ENCODE measurements at regions not wholly inside any gene's neighbourhood (a gene's known extent, or its start where the extent isn't known, plus 50 kb on each side); places are given as distances from the start of the nearest gene placed in this dataset.

- no peaks in the 10 kb centered on the region for H4K20me1 ChIP-seq (ENCODE audit: low read length)
- H2AFZ ChIP-seq (ENCODE audit: low read length), result no peak overlapping the region
- no peak for TF ChIP-seq EZH2phosphoT487 (IDR thresholded peaks at IDR 0.05; ENCODE audit: borderline replicate concordance, low read length)
- TF ChIP-seq EZH2 (IDR thresholded peaks at IDR 0.05; ENCODE audit: low read length, unreplicated experiment), result no peak
- TF ChIP-seq CTCF (conservative IDR thresholded peaks at IDR 0.05; ENCODE audit: low read depth, low read length), result no peak
- no peaks in the 10 kb centered on the region for H3K27me3 ChIP-seq (ENCODE audit: low read length)
- no peaks in the 10 kb centered on the region for H3K36me3 ChIP-seq (ENCODE audit: low read depth, low read length)
- no TSS peak for BruUV-seq (replicated peaks)
- intact Hi-C loops (cut with micrococcal nuclease), result loop anchor here (2.0 kb wide), 2 partner anchors 73 to 115 kb away; no protein-coding TSS in a partner anchor
- H3K4me1 ChIP-seq (ENCODE audit: insufficient read depth, low read length), result peaks cover 68% of the 10 kb centered on the region
- no peaks in the 10 kb centered on the region for H3K9me3 ChIP-seq (ENCODE audit: low read length)
- peak overlapping the region; percentile 20 for H3K4me2 ChIP-seq (ENCODE audit: low read length)
- peaks cover 13% of the 10 kb centered on the region for H3F3A ChIP-seq (ENCODE audit: low read length, unreplicated experiment)
- no peak overlapping the region for H3K4me3 ChIP-seq (ENCODE audit: low read length)
- no peaks in the 10 kb centered on the region for H3K79me2 ChIP-seq (ENCODE audit: low read length)
- DNase-seq (peak; percentile 65), ATAC-seq (peak; percentile 12)
- ChIA-PET POLR2A (ENCODE audit: unreplicated experiment) (interaction anchor here (0.7 to 1.1 kb wide), 3 partner anchors 113 to 480 kb away, joined by 3 to 14 read pairs (median 4); partner anchors contain the start of gene RALGPS2), CTCF (interaction anchor here (0.7 kb wide), 1 partner anchor 39 kb away, joined by 4 read pairs; no protein-coding TSS in a partner anchor)
- peak overlapping the region; percentile 54; the same call in 1 of the 2 replicates for H3K9ac ChIP-seq (ENCODE audit: low read length)
- peak overlapping the region; percentile 97 for H3K27ac ChIP-seq (ENCODE audit: low read length)
- no peaks in the 10 kb centered on the region for H3K9me2 ChIP-seq (replicated peaks; ENCODE audit: low read length)
Observed at GRCh38 chr1:178612261-178612660, 99.4 kb downstream of the TEX35 start.

GRCh38 chr1:178613271-178613945, 100.5 kb downstream of the TEX35 start:
- no TSS peak for BruUV-seq (replicated peaks)
- Histone ChIP-seq H3K4me3 (ENCODE audit: low read length) (no peak overlapping the region), H3K9me3 (ENCODE audit: low read length) (no peaks in the 10 kb centered on the region), H2AFZ (ENCODE audit: low read length) (no peak overlapping the region), H3K9me2 (replicated peaks; ENCODE audit: low read length) (no peaks in the 10 kb centered on the region), H3K36me3 (ENCODE audit: low read depth, low read length) (no peaks in the 10 kb centered on the region), H3K4me2 (ENCODE audit: low read length) (no peak overlapping the region), H3K9ac (ENCODE audit: low read length) (no peak overlapping the region; the same call in 1 of the 2 replicates), H3K27ac (ENCODE audit: low read length) (peak overlapping the region; percentile 89), H3K27me3 (ENCODE audit: low read length) (no peaks in the 10 kb centered on the region), H4K20me1 (ENCODE audit: low read length) (no peaks in the 10 kb centered on the region), H3K79me2 (ENCODE audit: low read length) (no peaks in the 10 kb centered on the region), H3K4me1 (ENCODE audit: insufficient read depth, low read length) (peaks cover 58% of the 10 kb centered on the region), H3F3A (ENCODE audit: low read length, unreplicated experiment) (peaks cover 13% of the 10 kb centered on the region)
- POLR2A ChIA-PET (ENCODE audit: unreplicated experiment), result no interaction called here
- intact Hi-C loops (cut with micrococcal nuclease), result loop anchor here (2.0 kb wide), 2 partner anchors 71 to 113 kb away; no protein-coding TSS in a partner anchor
- DNase-seq (no peak), ATAC-seq (no peak)
- CTCF ChIA-PET, result no interaction called here
- TF ChIP-seq EZH2phosphoT487 (IDR thresholded peaks at IDR 0.05; ENCODE audit: borderline replicate concordance, low read length) (no peak), EZH2 (IDR thresholded peaks at IDR 0.05; ENCODE audit: low read length, unreplicated experiment) (no peak), CTCF (conservative IDR thresholded peaks at IDR 0.05; ENCODE audit: low read depth, low read length) (no peak)

GRCh38 chr1:178614286-178614685, 101.4 kb downstream of the TEX35 start:
- Histone ChIP-seq H3F3A (ENCODE audit: low read length, unreplicated experiment) (peaks cover 10% of the 10 kb centered on the region), H3K36me3 (ENCODE audit: low read depth, low read length) (no peaks in the 10 kb centered on the region), H3K79me2 (ENCODE audit: low read length) (no peaks in the 10 kb centered on the region), H2AFZ (ENCODE audit: low read length) (peak overlapping the region; percentile 13; the same call in 1 of the 2 replicates), H3K9me3 (ENCODE audit: low read length) (no peaks in the 10 kb centered on the region), H3K4me3 (ENCODE audit: low read length) (no peak overlapping the region), H3K9me2 (replicated peaks; ENCODE audit: low read length) (no peaks in the 10 kb centered on the region), H3K4me1 (ENCODE audit: insufficient read depth, low read length) (peaks cover 50% of the 10 kb centered on the region), H3K4me2 (ENCODE audit: low read length) (peak overlapping the region; percentile 30), H4K20me1 (ENCODE audit: low read length) (no peaks in the 10 kb centered on the region), H3K27ac (ENCODE audit: low read length) (peak overlapping the region; percentile 89), H3K9ac (ENCODE audit: low read length) (peak overlapping the region; percentile 34; the same call in 1 of the 2 replicates), H3K27me3 (ENCODE audit: low read length) (no peaks in the 10 kb centered on the region)
- TF ChIP-seq EZH2phosphoT487 (IDR thresholded peaks at IDR 0.05; ENCODE audit: borderline replicate concordance, low read length) (no peak), EZH2 (IDR thresholded peaks at IDR 0.05; ENCODE audit: low read length, unreplicated experiment) (no peak), CTCF (conservative IDR thresholded peaks at IDR 0.05; ENCODE audit: low read depth, low read length) (no peak)
- no TSS peak for BruUV-seq (replicated peaks)
- ChIA-PET POLR2A (ENCODE audit: unreplicated experiment) (no interaction called here), CTCF (no interaction called here)
- DNase-seq (no peak), ATAC-seq (no peak)
- intact Hi-C loops (cut with micrococcal nuclease), result no loop called here
